ENCODE measurements at regions not wholly inside any gene's neighbourhood (a gene's known extent, or its start where the extent isn't known, plus 50 kb on each side); places are given as distances from the start of the nearest gene placed in this dataset.
A peak's percentile ranks its signal among the peaks of the same experiment; 100 is the strongest.

- no peak overlapping the region for H2AFZ ChIP-seq (ENCODE audit: low read length)
- H3K9ac ChIP-seq (ENCODE audit: insufficient read depth, low read depth, low read length): no peak overlapping the region
- no peak overlapping the region for H3K4me2 ChIP-seq (ENCODE audit: low read depth, low read length)
- no TSS peak for BruUV-seq (replicated peaks)
- no peak for FAIRE-seq
- no peak overlapping the region for H3K4me3 ChIP-seq (replicated peaks in 1 of 3; ENCODE audit: insufficient read depth in 1 of 3, low read depth in 2 of 3, low read length in 3 of 3)
- H3K27ac ChIP-seq (ENCODE audit: extremely low read length, insufficient read depth, low read length): no peak overlapping the region
- H3K9me3 ChIP-seq (ENCODE audit: low read length): no peaks in the 10 kb centered on the region
- DNase-seq (ENCODE audit: low spot score): no peak
- ChIA-PET POLR2A (no interaction called here), CTCF (ENCODE audit: low intra/inter-chr PET ratio, low total read pairs) (no interaction called here)
- TF ChIP-seq DNMT3B (CRISPR knock-in tag; conservative IDR thresholded peaks at IDR 0.05): no peak
- H3K4me1 ChIP-seq (ENCODE audit: insufficient read depth, low read length): peaks cover 10% of the 10 kb centered on the region
- H3K27me3 ChIP-seq (ENCODE audit: control insufficient read depth in 1 of 2, insufficient read depth in 2 of 2, low read length in 2 of 2): no peaks in the 10 kb centered on the region
- 93% methylated on average over 31 of the region's 40 CpGs for WGBS (ENCODE audit: low lambda C conversion rate)
- H3K36me3 ChIP-seq (replicated peaks in 1 of 2; ENCODE audit: control insufficient read depth in 1 of 2, insufficient read depth in 2 of 2, low read length in 2 of 2): no peaks in the 10 kb centered on the region
- no peaks in the 10 kb centered on the region for H3K79me2 ChIP-seq (ENCODE audit: insufficient read depth, low read length)
- no peak for ATAC-seq
- no peaks in the 10 kb centered on the region for H4K20me1 ChIP-seq (ENCODE audit: insufficient read depth, low read length)
- intact Hi-C loops (cut with micrococcal nuclease; ENCODE audit: unreplicated experiment) (loop anchor here (1.0 kb wide), 1 partner anchor 53 kb away; no protein-coding TSS in a partner anchor), in situ Hi-C loops (cut with HindIII; ENCODE audit: extremely low pct_ligation_motif_present, low pct_unique_long_range_greater_than_20kb) (no loop called here)
These were observed 173.4 kb downstream of the SETD4 start for GRCh38 chr21:35886887-35887286.

GRCh38 chr21:35885942-35886541, 174.3 kb downstream of the SETD4 start:
- ChIA-PET CTCF (ENCODE audit: low intra/inter-chr PET ratio, low total read pairs) (no interaction called here), POLR2A (no interaction called here)
- Histone ChIP-seq H3K79me2 (ENCODE audit: insufficient read depth, low read length) (no peaks in the 10 kb centered on the region), H3K4me2 (ENCODE audit: low read depth, low read length) (no peak overlapping the region), H3K4me3 (replicated peaks in 1 of 3; ENCODE audit: insufficient read depth in 1 of 3, low read depth in 2 of 3, low read length in 3 of 3) (no peak overlapping the region), H3K9ac (ENCODE audit: insufficient read depth, low read depth, low read length) (no peak overlapping the region), H2AFZ (ENCODE audit: low read length) (no peak overlapping the region), H3K4me1 (ENCODE audit: insufficient read depth, low read length) (peaks cover 10% of the 10 kb centered on the region), H3K9me3 (ENCODE audit: low read length) (no peaks in the 10 kb centered on the region), H3K27ac (ENCODE audit: extremely low read length, insufficient read depth, low read length) (no peak overlapping the region), H3K36me3 (replicated peaks in 1 of 2; ENCODE audit: control insufficient read depth in 1 of 2, insufficient read depth in 2 of 2, low read length in 2 of 2) (no peaks in the 10 kb centered on the region), H3K27me3 (ENCODE audit: control insufficient read depth in 1 of 2, insufficient read depth in 2 of 2, low read length in 2 of 2) (no peaks in the 10 kb centered on the region), H4K20me1 (ENCODE audit: insufficient read depth, low read length) (no peaks in the 10 kb centered on the region)
- no TSS peak for BruUV-seq (replicated peaks)
- WGBS (ENCODE audit: low lambda C conversion rate): 46% methylated on average over 5 of the region's 7 CpGs
- in situ Hi-C loops (cut with HindIII; ENCODE audit: extremely low pct_ligation_motif_present, low pct_unique_long_range_greater_than_20kb): no loop called here
- FAIRE-seq (no peak), DNase-seq (ENCODE audit: low spot score) (peak; percentile 10), ATAC-seq (no peak)
- intact Hi-C loops (cut with micrococcal nuclease; ENCODE audit: unreplicated experiment): loop anchor here (1.0 kb wide), 1 partner anchor 54 kb away; no protein-coding TSS in a partner anchor
- TF ChIP-seq MAFK (conservative IDR thresholded peaks at IDR 0.05 in 1 of 2, IDR thresholded peaks at IDR 0.05 in 1 of 2; ENCODE audit: low read length in 2 of 2) (peak; percentile 63 to 81), MAFF (IDR thresholded peaks at IDR 0.05; ENCODE audit: low read depth, low read length) (peak; percentile 75), STAG1 (CRISPR knock-in tag; IDR thresholded peaks at IDR 0.05) (peak; percentile 68), CTCF (CRISPR knock-in tag; IDR thresholded peaks at IDR 0.05) (peak; percentile 47), BHLHE40 (IDR thresholded peaks at IDR 0.05; ENCODE audit: low read length) (no peak), SMC3 (IDR thresholded peaks at IDR 0.05; ENCODE audit: low read length) (peak; percentile 52; the same call in 1 of the 2 replicates)

Measured in HepG2 (cell line).